Vagina (tissue), 2 donors: ENCODE measurements at regions not wholly inside any gene's neighbourhood (a gene's known extent, or its start where the extent isn't known, plus 50 kb on each side); places are given as distances from the start of the nearest gene placed in this dataset.

Experiments used
- CTCF ChIP-seq, 3 experiments: fragments of 450-650 bp in 2 of 3; fragments of 200-600 bp in 1 of 3; sonication (generic) in 1 of 3; IDR thresholded peaks; one replicate each; pipeline ENCODE4 v1.5.1; 2017 to 2019; ENCODE audit warnings: antibody characterized with exemption in 3 of 3, mild to moderate bottlenecking in 2 of 3, moderate library complexity in 2 of 3
- POLR2A ChIP-seq, 2 donors: fragments of 450-650 bp; IDR thresholded peaks; one replicate each; pipeline ENCODE4 v1.6.1; 2017; ENCODE audit warnings: antibody characterized with exemption in 2 of 2, mild to moderate bottlenecking in 2 of 2, moderate library complexity in 2 of 2

GRCh38 chr12:13666806-13667205, 314.6 kb downstream of the GRIN2B start:
- no peak for TF ChIP-seq POLR2A (IDR thresholded peaks at IDR 0.05)
- TF ChIP-seq CTCF (IDR thresholded peaks at IDR 0.05), result no peak
